Smooth muscle cell (in vitro differentiated cells): ENCODE measurements at regions not wholly inside any gene's neighbourhood (a gene's known extent, or its start where the extent isn't known, plus 50 kb on each side); places are given as distances from the start of the nearest gene placed in this dataset.

Experiments used
- DNase-seq: peaks from one replicate; lab custom pipeline; 2025; ENCODE audit not compliant: unreplicated experiment; lab: John Stamatoyannopoulos, UW
- H2AFZ ChIP-seq: fragments of 200-600 bp; sonication (generic); 2 replicates; pipeline ENCODE4 v1.6.0; 2016; ENCODE audit warnings: antibody characterized with exemption, low read depth, mild to moderate bottlenecking
- H3F3A ChIP-seq: fragments of 200-600 bp; sonication (generic); 2 replicates; pipeline ENCODE4 v1.6.0; 2017; ENCODE audit warnings: antibody characterized with exemption, low read depth
- H3K27ac ChIP-seq: fragments of 200-600 bp; sonication (generic); 2 replicates; pipeline ENCODE4 v1.5.1; 2016; ENCODE audit warnings: low read depth, mild to moderate bottlenecking
- H3K27me3 ChIP-seq: fragments of 200-600 bp; sonication (generic); 2 replicates; pipeline ENCODE4 v1.6.1; 2016; ENCODE audit warnings: low read depth, mild to moderate bottlenecking
- H3K36me3 ChIP-seq: fragments of 200-600 bp; sonication (generic); 2 replicates; pipeline ENCODE4 v1.5.1; 2016; ENCODE audit warnings: low read depth
- H3K4me1 ChIP-seq: fragments of 200-600 bp; sonication (generic); 2 replicates; pipeline ENCODE4 v1.5.1; 2016; ENCODE audit warnings: low read depth
- H3K4me2 ChIP-seq: fragments of 200-600 bp; sonication (generic); 2 replicates; pipeline ENCODE4 v1.6.0; 2016; ENCODE audit warnings: mild to moderate bottlenecking
- H3K4me3 ChIP-seq: fragments of 200-600 bp; sonication (generic); 2 replicates; pipeline ENCODE4 v1.5.1; 2016; ENCODE audit warnings: mild to moderate bottlenecking
- H3K79me2 ChIP-seq: fragments of 200-600 bp; sonication (generic); 2 replicates; pipeline ENCODE4 v1.6.0; 2016; ENCODE audit warnings: low read depth, mild to moderate bottlenecking
- H3K9ac ChIP-seq: fragments of 200-600 bp; sonication (generic); 2 replicates; pipeline ENCODE4 v1.6.0; 2016; ENCODE audit warnings: low read depth
- H3K9me3 ChIP-seq: fragments of 200-600 bp; sonication (generic); replicated peaks from 2 replicates; pipeline ENCODE4 v1.5.1; 2016; ENCODE audit warnings: low read depth
- H4K20me1 ChIP-seq: fragments of 200-600 bp; sonication (generic); 2 replicates; pipeline ENCODE4 v1.6.0; 2016; ENCODE audit warnings: low read depth
- CTCF ChIP-seq: fragments of 200-600 bp; sonication (generic); IDR thresholded peaks from 2 replicates; pipeline ENCODE4 v1.5.1; 2017; ENCODE audit warnings: borderline replicate concordance, mild to moderate bottlenecking, antibody characterized with exemption; ENCODE audit not compliant: insufficient read depth, poor library complexity, severe bottlenecking
- WGBS: methylation state at CpG from one replicate; pipeline ENCODE4 v1.1.7; 2016; ENCODE audit warnings: low lambda C conversion rate; 5-methylcytosine and 5-hydroxymethylcytosine counted together

- no peaks in the 10 kb centered on the region for H3K9me3 ChIP-seq
- H3K79me2 ChIP-seq = no peaks in the 10 kb centered on the region
- H3K27me3 ChIP-seq = no peaks in the 10 kb centered on the region
- H3K9ac ChIP-seq = no peak overlapping the region
- H3K36me3 ChIP-seq = no peaks in the 10 kb centered on the region
- H3K4me1 ChIP-seq = peaks cover 19% of the 10 kb centered on the region
- H3K4me2 ChIP-seq = no peak overlapping the region
- no peak for TF ChIP-seq CTCF
- H3K27ac ChIP-seq = no peak overlapping the region
- peaks cover 6% of the 10 kb centered on the region for H3F3A ChIP-seq
- no peaks in the 10 kb centered on the region for H4K20me1 ChIP-seq
- no peak for DNase-seq
- 40% methylated on average over 7 of the region's 7 CpGs for WGBS
- peak overlapping the region; percentile 66 for H2AFZ ChIP-seq
- H3K4me3 ChIP-seq = no peak overlapping the region
These were observed 123.9 kb upstream of the HAAO start for GRCh38 chr2:42916324-42916723.

- Histone ChIP-seq H3K27me3 (no peaks in the 10 kb centered on the region), H3K79me2 (no peaks in the 10 kb centered on the region), H3K36me3 (no peaks in the 10 kb centered on the region), H3K4me3 (no peak overlapping the region), H3F3A (peaks cover 6% of the 10 kb centered on the region), H4K20me1 (no peaks in the 10 kb centered on the region), H3K9me3 (no peaks in the 10 kb centered on the region), H3K4me2 (no peak overlapping the region), H2AFZ (no peak overlapping the region), H3K9ac (no peak overlapping the region), H3K27ac (no peak overlapping the region), H3K4me1 (peaks cover 19% of the 10 kb centered on the region)
- no peak for TF ChIP-seq CTCF
- WGBS = 43% methylated on average over 1 of the region's 1 CpG
- DNase-seq = no peak
These were observed 122.5 kb upstream of the HAAO start for GRCh38 chr2:42914860-42915259.

- Histone ChIP-seq H3K9ac (no peak overlapping the region), H3K4me3 (no peak overlapping the region), H4K20me1 (no peaks in the 10 kb centered on the region), H3K27me3 (no peaks in the 10 kb centered on the region), H3K27ac (no peak overlapping the region), H2AFZ (no peak overlapping the region), H3K36me3 (no peaks in the 10 kb centered on the region), H3K9me3 (no peaks in the 10 kb centered on the region), H3K79me2 (no peaks in the 10 kb centered on the region), H3K4me1 (peaks cover 19% of the 10 kb centered on the region), H3F3A (peaks cover 6% of the 10 kb centered on the region), H3K4me2 (no peak overlapping the region)
- no peak for TF ChIP-seq CTCF
- no peak for DNase-seq
- WGBS = 85% methylated on average over 8 of the region's 8 CpGs
These were observed 121.9 kb upstream of the HAAO start for GRCh38 chr2:42914314-42914713.

- H3K4me2 ChIP-seq = no peak overlapping the region
- peaks cover 19% of the 10 kb centered on the region for H3K4me1 ChIP-seq
- 79% methylated on average over 2 of the region's 2 CpGs for WGBS
- no peaks in the 10 kb centered on the region for H3K36me3 ChIP-seq
- H3K27ac ChIP-seq = no peak overlapping the region
- no peak overlapping the region for H2AFZ ChIP-seq
- no peak for TF ChIP-seq CTCF
- no peaks in the 10 kb centered on the region for H3K9me3 ChIP-seq
- H4K20me1 ChIP-seq = no peaks in the 10 kb centered on the region
- H3K9ac ChIP-seq = no peak overlapping the region
- H3K27me3 ChIP-seq = no peaks in the 10 kb centered on the region
- peaks cover 6% of the 10 kb centered on the region for H3F3A ChIP-seq
- no peak overlapping the region for H3K4me3 ChIP-seq
- no peaks in the 10 kb centered on the region for H3K79me2 ChIP-seq
- no peak for DNase-seq
These were observed 121.0 kb upstream of the HAAO start for GRCh38 chr2:42913280-42913878.
